MCF 10A (cell line): ENCODE measurements at regions not wholly inside any gene's neighbourhood (a gene's known extent, or its start where the extent isn't known, plus 50 kb on each side); places are given as distances from the start of the nearest gene placed in this dataset.

ENCODE experiments used
- BruUV-seq: library from RNA; stranded (reverse); fragments of 400-500 nt; replicated peaks from 2 replicates; lab custom pipeline; 2021; lab: Mats Ljungman, UMichigan
- CTCF ChIA-PET: fragments of 300-600 bp; sonication (Branson Sonifier 250); formaldehyde crosslinking; extraction: SDS; loops from one replicate; lab custom pipeline; 2021; ENCODE audit warnings: antibody characterized with exemption, inconsistent platforms; lab: Yijun Ruan, JAX
- POLR2A ChIA-PET: fragments of 300-600, 350-650 bp; sonication (Branson Sonifier 250); formaldehyde crosslinking; extraction: SDS; loops from one replicate; lab custom pipeline; 2020; ENCODE audit warnings: antibody characterized with exemption, inconsistent platforms; lab: Yijun Ruan, JAX
- DNase-seq: peaks from one replicate; pipeline ENCODE4 v3.0.0-alpha.2; 2018; ENCODE audit not compliant: unreplicated experiment
- H3K27ac Mint-ChIP-seq: one replicate; pipeline ENCODE4 v1.8.0; 2022; ENCODE audit warnings: mild to moderate bottlenecking, low read depth, mixed read lengths; ENCODE audit not compliant: unreplicated experiment
- H3K27me3 Mint-ChIP-seq: one replicate; pipeline ENCODE4 v1.8.0; 2022; ENCODE audit warnings: mixed read lengths; ENCODE audit not compliant: insufficient read depth, unreplicated experiment
- H3K36me3 Mint-ChIP-seq: one replicate; pipeline ENCODE4 v1.8.0; 2022; ENCODE audit warnings: mild to moderate bottlenecking, moderate library complexity, mixed read lengths; ENCODE audit not compliant: insufficient read depth, unreplicated experiment
- H3K4me1 Mint-ChIP-seq: one replicate; pipeline ENCODE4 v1.8.0; 2022; ENCODE audit warnings: mixed read lengths; ENCODE audit not compliant: insufficient read depth, unreplicated experiment
- H3K4me3 Mint-ChIP-seq: one replicate; pipeline ENCODE4 v1.8.0; 2022; ENCODE audit warnings: mild to moderate bottlenecking, moderate library complexity, mixed read lengths; ENCODE audit not compliant: unreplicated experiment
- H3K9me3 Mint-ChIP-seq: one replicate; pipeline ENCODE4 v1.8.0; 2022; ENCODE audit warnings: mixed read lengths; ENCODE audit not compliant: unreplicated experiment
- intact Hi-C: fragments of 100-400 bp; cut with micrococcal nuclease; formaldehyde crosslinking; loops from 2 replicates; pipeline ENCODE4 v1.14.1; 2022
- TF ChIP-seq, protein P1 (sequence below): fragments of 200-600 bp; IDR thresholded peaks from one replicate; pipeline ENCODE4 v1.8.0; 2022; ENCODE audit warnings: antibody characterized with exemption, mild to moderate bottlenecking; ENCODE audit not compliant: unreplicated experiment

DNA sequence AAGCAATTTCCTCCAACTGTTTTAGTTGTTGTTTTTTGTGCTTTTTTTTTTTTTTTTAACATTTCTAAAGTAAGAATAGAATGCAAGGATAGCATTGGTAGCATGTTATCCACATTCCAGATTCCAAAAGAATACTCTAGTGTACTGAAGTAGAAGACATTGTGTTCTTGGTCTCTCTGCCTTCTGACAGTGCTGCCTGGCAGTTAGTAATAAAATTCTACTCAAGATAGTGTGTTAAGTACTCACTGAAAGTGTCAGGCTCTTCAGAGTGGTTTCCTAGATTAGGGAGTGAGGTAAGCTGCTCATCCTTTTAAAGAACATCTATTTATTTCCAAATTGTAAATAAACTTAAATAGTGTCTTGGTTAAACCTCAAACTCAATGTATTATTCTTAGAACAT lies 253.7 kb downstream of the HNMT start:
- Mint-ChIP-seq H3K4me1 (peaks cover 5% of the 10 kb centered on the region), H3K9me3 (no peaks in the 10 kb centered on the region), H3K27ac (no peak overlapping the region), H3K4me3 (no peak overlapping the region), H3K27me3 (no peaks in the 10 kb centered on the region), H3K36me3 (no peaks in the 10 kb centered on the region)
- DNase-seq: no peak
- TF ChIP-seq, protein P1, sequence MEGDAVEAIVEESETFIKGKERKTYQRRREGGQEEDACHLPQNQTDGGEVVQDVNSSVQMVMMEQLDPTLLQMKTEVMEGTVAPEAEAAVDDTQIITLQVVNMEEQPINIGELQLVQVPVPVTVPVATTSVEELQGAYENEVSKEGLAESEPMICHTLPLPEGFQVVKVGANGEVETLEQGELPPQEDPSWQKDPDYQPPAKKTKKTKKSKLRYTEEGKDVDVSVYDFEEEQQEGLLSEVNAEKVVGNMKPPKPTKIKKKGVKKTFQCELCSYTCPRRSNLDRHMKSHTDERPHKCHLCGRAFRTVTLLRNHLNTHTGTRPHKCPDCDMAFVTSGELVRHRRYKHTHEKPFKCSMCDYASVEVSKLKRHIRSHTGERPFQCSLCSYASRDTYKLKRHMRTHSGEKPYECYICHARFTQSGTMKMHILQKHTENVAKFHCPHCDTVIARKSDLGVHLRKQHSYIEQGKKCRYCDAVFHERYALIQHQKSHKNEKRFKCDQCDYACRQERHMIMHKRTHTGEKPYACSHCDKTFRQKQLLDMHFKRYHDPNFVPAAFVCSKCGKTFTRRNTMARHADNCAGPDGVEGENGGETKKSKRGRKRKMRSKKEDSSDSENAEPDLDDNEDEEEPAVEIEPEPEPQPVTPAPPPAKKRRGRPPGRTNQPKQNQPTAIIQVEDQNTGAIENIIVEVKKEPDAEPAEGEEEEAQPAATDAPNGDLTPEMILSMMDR: no peak
- no TSS peak for BruUV-seq
- POLR2A ChIA-PET: no interaction called here
- CTCF ChIA-PET: interaction anchor here (0.6 kb wide), 1 partner anchor 555 kb away, joined by 4 read pairs; no protein-coding TSS in a partner anchor
- intact Hi-C loops: no loop called here

DNA sequence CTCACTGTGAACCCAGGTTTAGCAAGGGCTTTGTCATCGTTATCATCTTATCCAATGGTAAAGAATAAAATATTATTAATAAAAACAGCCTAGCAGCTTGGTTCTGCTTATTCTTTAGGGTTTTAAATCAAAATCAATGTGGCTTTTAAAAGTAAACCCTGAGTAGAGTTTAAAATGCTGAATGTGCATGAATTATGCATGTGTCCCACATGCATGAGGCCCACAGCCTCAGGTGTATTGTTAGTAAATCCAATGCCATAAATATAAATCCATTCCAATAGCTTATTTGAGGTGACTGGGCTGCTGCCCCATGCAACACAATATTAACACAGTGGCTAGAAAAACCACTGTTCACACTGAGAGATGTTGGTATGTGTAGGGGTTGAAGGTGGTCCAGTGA lies 254.1 kb downstream of the HNMT start:
- no TSS peak for BruUV-seq
- ChIA-PET CTCF (interaction anchor here (0.6 kb wide), 1 partner anchor 555 kb away, joined by 4 read pairs; no protein-coding TSS in a partner anchor), POLR2A (no interaction called here)
- Mint-ChIP-seq H3K4me3 (no peak overlapping the region), H3K27ac (no peak overlapping the region), H3K36me3 (no peaks in the 10 kb centered on the region), H3K9me3 (no peaks in the 10 kb centered on the region), H3K27me3 (no peaks in the 10 kb centered on the region), H3K4me1 (peaks cover 5% of the 10 kb centered on the region)
- DNase-seq: no peak
- intact Hi-C loops: no loop called here
- TF ChIP-seq, protein P1: no peak

DNA sequence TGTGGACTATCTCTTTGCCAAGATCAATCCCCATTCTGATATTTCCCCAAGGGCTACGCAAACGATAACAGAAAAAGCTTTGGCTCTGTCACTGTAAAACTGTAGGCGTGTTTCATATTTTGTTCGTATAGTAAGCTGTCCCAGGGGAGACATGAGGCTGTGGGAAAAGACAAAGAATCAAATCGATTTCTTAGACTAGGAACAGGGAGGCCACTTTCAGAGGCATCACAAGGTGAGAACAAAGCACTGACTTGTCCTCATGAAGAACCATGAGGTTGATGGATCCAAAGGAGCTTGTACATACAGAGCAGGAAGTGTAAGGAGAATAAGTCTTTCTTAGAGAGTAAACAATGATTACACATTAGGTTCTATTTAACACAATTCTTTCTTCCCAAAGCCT lies 255.7 kb downstream of the HNMT start:
- ChIA-PET POLR2A (no interaction called here), CTCF (interaction anchor here (1.4 kb wide), 1 partner anchor 18 kb away, joined by 5 read pairs; no protein-coding TSS in a partner anchor)
- H3K27me3 Mint-ChIP-seq: no peaks in the 10 kb centered on the region
- no TSS peak for BruUV-seq
- no peak for DNase-seq
- no peaks in the 10 kb centered on the region for H3K9me3 Mint-ChIP-seq
- TF ChIP-seq, protein P1: no peak
- intact Hi-C loops: no loop called here
- H3K27ac Mint-ChIP-seq: no peak overlapping the region
- H3K4me1 Mint-ChIP-seq: peaks cover 11% of the 10 kb centered on the region
- H3K4me3 Mint-ChIP-seq: no peak overlapping the region
- no peaks in the 10 kb centered on the region for H3K36me3 Mint-ChIP-seq

DNA sequence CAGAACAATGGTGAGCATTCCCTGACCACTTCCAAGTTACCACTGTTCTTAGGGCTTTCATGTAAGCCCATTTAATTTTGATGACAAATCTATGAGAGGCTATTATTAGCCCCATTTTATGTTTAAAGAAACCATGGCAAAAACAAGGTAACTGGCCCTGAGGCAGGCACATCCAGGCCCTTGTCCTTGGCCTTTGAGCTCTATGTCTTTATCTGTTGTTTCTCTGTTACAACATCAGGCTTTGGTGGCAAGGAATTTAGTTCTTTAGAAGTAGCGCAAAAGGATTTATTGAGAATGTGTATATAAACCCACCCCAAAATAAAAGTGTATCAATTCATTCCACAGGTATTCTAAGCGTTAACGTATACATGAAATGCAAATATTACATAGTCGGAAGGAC lies 257.1 kb downstream of the HNMT start:
- CTCF ChIA-PET: interaction anchor here (0.5 kb wide), 1 partner anchor 885 kb away, joined by 3 read pairs; no protein-coding TSS in a partner anchor
- no peak for DNase-seq
- no TSS peak for BruUV-seq
- TF ChIP-seq, protein P1: no peak
- H3K9me3 Mint-ChIP-seq: no peaks in the 10 kb centered on the region
- no peak overlapping the region for H3K4me3 Mint-ChIP-seq
- POLR2A ChIA-PET: no interaction called here
- H3K4me1 Mint-ChIP-seq: peaks cover 11% of the 10 kb centered on the region
- intact Hi-C loops: no loop called here
- no peaks in the 10 kb centered on the region for H3K36me3 Mint-ChIP-seq
- no peaks in the 10 kb centered on the region for H3K27me3 Mint-ChIP-seq
- no peak overlapping the region for H3K27ac Mint-ChIP-seq
